Ishikawa (cell line): ENCODE measurements at regions not wholly inside any gene's neighbourhood (a gene's known extent, or its start where the extent isn't known, plus 50 kb on each side); places are given as distances from the start of the nearest gene placed in this dataset.

ENCODE experiments used
- CEBPB ChIP-seq: IDR thresholded peaks from 2 replicates; pipeline ENCODE4 v1.6.1; 2012
- CREB1 ChIP-seq: IDR thresholded peaks from 2 replicates; pipeline ENCODE4 v1.6.1; 2012; ENCODE audit warnings: low read depth
- EGR1 ChIP-seq: IDR thresholded peaks from 2 replicates; pipeline ENCODE4 v1.6.1; 2012
- EP300 ChIP-seq: IDR thresholded peaks from 2 replicates; pipeline ENCODE4 v1.6.1; 2012; ENCODE audit warnings: borderline replicate concordance
- FOXM1 ChIP-seq: IDR thresholded peaks from 2 replicates; pipeline ENCODE4 v1.6.1; 2012; ENCODE audit warnings: low read depth, borderline replicate concordance
- MAX ChIP-seq: IDR thresholded peaks from 2 replicates; pipeline ENCODE4 v1.6.1; 2012
- NFIC ChIP-seq: IDR thresholded peaks from 2 replicates; pipeline ENCODE4 v1.6.1; 2012
- RAD21 ChIP-seq: IDR thresholded peaks from 2 replicates; pipeline ENCODE4 v1.6.1; 2012; ENCODE audit warnings: low read depth
- REST ChIP-seq: IDR thresholded peaks from 2 replicates; pipeline ENCODE4 v1.6.1; 2012; ENCODE audit warnings: low read depth, mild to moderate bottlenecking
- TAF1 ChIP-seq: IDR thresholded peaks from 2 replicates; pipeline ENCODE4 v1.6.1; 2012; ENCODE audit warnings: low read depth, mild to moderate bottlenecking
- TCF12 ChIP-seq: IDR thresholded peaks from 2 replicates; pipeline ENCODE4 v1.6.1; 2012; ENCODE audit warnings: low read depth
- TEAD4 ChIP-seq: IDR thresholded peaks from 2 replicates; pipeline ENCODE4 v1.6.1; 2012
- USF1 ChIP-seq: IDR thresholded peaks from 2 replicates; pipeline ENCODE4 v1.6.1; 2012
- YY1 ChIP-seq: IDR thresholded peaks from 2 replicates; pipeline ENCODE4 v1.6.1; 2012; ENCODE audit warnings: low read depth
- ZBTB7A ChIP-seq: IDR thresholded peaks from 2 replicates; pipeline ENCODE4 v1.6.1; 2012; ENCODE audit warnings: low read depth

GRCh38 chr9:6068983-6069382 lies 53.6 kb upstream of the RANBP6 start:
- no peak for TF ChIP-seq NFIC
- no peak for TF ChIP-seq EP300
- TF ChIP-seq EGR1 = no peak
- TF ChIP-seq TAF1 = no peak
- TF ChIP-seq RAD21 = no peak
- no peak for TF ChIP-seq FOXM1
- no peak for TF ChIP-seq USF1

GRCh38 chr9:6067426-6067825 lies 52.0 kb upstream of the RANBP6 start:
- TF ChIP-seq TAF1 (no peak), REST (no peak), TEAD4 (no peak), TCF12 (no peak), MAX (no peak), YY1 (no peak), CREB1 (no peak), CEBPB (no peak), EP300 (no peak), EGR1 (no peak), USF1 (no peak), RAD21 (no peak), FOXM1 (no peak), NFIC (no peak), ZBTB7A (no peak)
